Transverse colon (tissue), 4 donors: ENCODE measurements at regions not wholly inside any gene's neighbourhood (a gene's known extent, or its start where the extent isn't known, plus 50 kb on each side); places are given as distances from the start of the nearest gene placed in this dataset.

ENCODE experiments used
- CTCF ChIP-seq, 5 experiments: fragments of 200-600 bp in 3 of 5; fragments of 450-650 bp in 2 of 5; sonication (generic) in 3 of 5; IDR thresholded peaks; 1 replicate in 2 of 5; 2 replicates in 3 of 5; pipeline ENCODE4 v1.5.1; 2016 to 2017; ENCODE audit warnings: antibody characterized with exemption in 5 of 5, inconsistent platforms in 3 of 5, mild to moderate bottlenecking in 2 of 5, moderate library complexity in 1 of 5
- EP300 ChIP-seq: sonication (generic); formaldehyde crosslinking; IDR thresholded peaks from one replicate; pipeline ENCODE4 v1.6.1; 2017; ENCODE audit warnings: antibody characterized with exemption, low read depth
- POLR2A ChIP-seq: fragments of 450-650 bp; IDR thresholded peaks from one replicate; pipeline ENCODE4 v1.6.1; 2016; ENCODE audit warnings: antibody characterized with exemption, mild to moderate bottlenecking, moderate library complexity
- POLR2AphosphoS5 ChIP-seq, 3 donors: sonication (generic); formaldehyde crosslinking; IDR thresholded peaks; one replicate each; pipeline ENCODE4 v1.6.1; 2016; ENCODE audit warnings: antibody characterized with exemption in 3 of 3

- no peak for TF ChIP-seq CTCF (IDR thresholded peaks at IDR 0.05)
- no peak for TF ChIP-seq POLR2AphosphoS5 (IDR thresholded peaks at IDR 0.05)
- TF ChIP-seq EP300: no peak
- no peak for TF ChIP-seq POLR2A
Observed at GRCh38 chr3:177550667-177551066, 353.4 kb upstream of the TBL1XR1 start.
